Adrenal gland (tissue), 5 donors: ENCODE measurements at regions not wholly inside any gene's neighbourhood (a gene's known extent, or its start where the extent isn't known, plus 50 kb on each side); places are given as distances from the start of the nearest gene placed in this dataset.

Experiments used
- CTCF ChIP-seq, 6 experiments: fragments of 450-650 bp in 4 of 6; fragments of 200-600 bp in 2 of 6; sonication (generic) in 1 of 6; IDR thresholded peaks; 1 replicate in 5 of 6; 2 replicates in 1 of 6; pipeline versions ENCODE4 v1.5.1 to v1.8.0; 2016 to 2021; ENCODE audit warnings: antibody characterized with exemption in 6 of 6, mild to moderate bottlenecking in 2 of 6, moderate library complexity in 1 of 6
- POLR2A ChIP-seq, 2 donors: fragments of 450-650 bp; IDR thresholded peaks; one replicate each; pipeline ENCODE4 v1.6.1; 2017; ENCODE audit warnings: antibody characterized with exemption in 2 of 2, mild to moderate bottlenecking in 2 of 2, moderate library complexity in 1 of 2
- donor health status: DM: no; HTN: no; CAD: no.

- TF ChIP-seq CTCF (IDR thresholded peaks at IDR 0.05) (no peak), POLR2A (IDR thresholded peaks at IDR 0.05) (no peak)
Measured at GRCh38 chr4:181748581-181748980, 494.6 kb upstream of the TENM3 start.
